Effector CD4-positive, alpha-beta T cell (primary cell): ENCODE measurements at regions not wholly inside any gene's neighbourhood (a gene's known extent, or its start where the extent isn't known, plus 50 kb on each side); places are given as distances from the start of the nearest gene placed in this dataset.
"Not testable (repeated sequence)": the region's sequence is repeated elsewhere in the genome, so short reads cannot be mapped to it uniquely, and the experiment has no call there.

Source experiments
- DNase-seq: peaks from one replicate; pipeline ENCODE4 v3.0.0-alpha.2; 2020

GRCh38 chr16:88165040-88165544 is 213.9 kb downstream of the BANP start:
- DNase-seq, result not testable (repeated sequence)

- not testable (repeated sequence) for DNase-seq
These were observed 214.4 kb downstream of the BANP start for GRCh38 chr16:88165683-88166082.

- not testable (repeated sequence) for DNase-seq
These were observed 215.1 kb downstream of the BANP start for GRCh38 chr16:88166209-88166773.

GRCh38 chr16:88167798-88168556 is 214.8 kb upstream of the ZNF469 start:
- DNase-seq, result not testable (repeated sequence)

GRCh38 chr16:88168557-88168949 is 214.2 kb upstream of the ZNF469 start:
- DNase-seq, result not testable (repeated sequence)

GRCh38 chr16:88169136-88169830 is 213.5 kb upstream of the ZNF469 start:
- DNase-seq, result not testable (repeated sequence)

- DNase-seq, result not testable (repeated sequence)
These were observed 213.0 kb upstream of the ZNF469 start for GRCh38 chr16:88169831-88170165.

GRCh38 chr16:88170528-88170991 is 212.2 kb upstream of the ZNF469 start:
- no peak for DNase-seq

- DNase-seq, result not testable (repeated sequence)
These were observed 211.6 kb upstream of the ZNF469 start for GRCh38 chr16:88171126-88171525.

GRCh38 chr16:88176184-88176583 is 206.6 kb upstream of the ZNF469 start:
- not testable (repeated sequence) for DNase-seq

GRCh38 chr16:88176591-88177180 is 206.1 kb upstream of the ZNF469 start:
- DNase-seq, result not testable (repeated sequence)

- not testable (repeated sequence) for DNase-seq
These were observed 204.5 kb upstream of the ZNF469 start for GRCh38 chr16:88178251-88178650.

GRCh38 chr16:88178896-88179295 is 203.9 kb upstream of the ZNF469 start:
- not testable (repeated sequence) for DNase-seq

- not testable (repeated sequence) for DNase-seq
These were observed 199.5 kb upstream of the ZNF469 start for GRCh38 chr16:88182967-88183881.

GRCh38 chr16:88184053-88184452 is 198.7 kb upstream of the ZNF469 start:
- not testable (repeated sequence) for DNase-seq

GRCh38 chr16:88184566-88185355 is 198.0 kb upstream of the ZNF469 start:
- not testable (repeated sequence) for DNase-seq

- not testable (repeated sequence) for DNase-seq
These were observed 197.4 kb upstream of the ZNF469 start for GRCh38 chr16:88185406-88185805.

- not testable (repeated sequence) for DNase-seq
These were observed 196.5 kb upstream of the ZNF469 start for GRCh38 chr16:88185976-88186888.

- DNase-seq, result not testable (repeated sequence)
These were observed 195.6 kb upstream of the ZNF469 start for GRCh38 chr16:88186889-88187870.
